HL-60 (cell line): ENCODE measurements at regions not wholly inside any gene's neighbourhood (a gene's known extent, or its start where the extent isn't known, plus 50 kb on each side); places are given as distances from the start of the nearest gene placed in this dataset.

Source experiments
- DNase-seq, 2 experiments: peaks; one replicate each; pipeline ENCODE4 v3.0.0-alpha.2; 2010 to 2020; ENCODE audit warnings: low read depth in 1 of 2, low spot score in 1 of 2
- H3K27ac ChIP-seq: fragments of 250-450 bp; sonication (Bioruptor Pico); replicated peaks from 2 replicates; pipeline ENCODE4 v1.5.1; 2020; ENCODE audit warnings: mild to moderate bottlenecking, moderate library complexity
- H3K27me3 ChIP-seq: fragments of 250-450 bp; sonication (Bioruptor Pico); 2 replicates; pipeline ENCODE4 v1.5.1; 2021; ENCODE audit warnings: mild to moderate bottlenecking, moderate library complexity; ENCODE audit not compliant: insufficient read depth, poor library complexity, severe bottlenecking
- H3K4me3 ChIP-seq: replicated peaks from 2 replicates; pipeline ENCODE4 v1.5.1; 2011; ENCODE audit warnings: mild to moderate bottlenecking, control low read depth, low read length; ENCODE audit not compliant: insufficient read depth
- CTCF ChIP-seq: IDR thresholded peaks from one replicate; pipeline ENCODE4 v1.5.1; 2011; ENCODE audit warnings: low read length, control low read depth, inconsistent platforms; ENCODE audit not compliant: insufficient read depth
- GABPA ChIP-seq: IDR thresholded peaks from 2 replicates; pipeline ENCODE4 v1.6.1; 2012; ENCODE audit warnings: low read depth
- POLR2AphosphoS5 ChIP-seq: IDR thresholded peaks from 2 replicates; pipeline ENCODE4 v1.6.1; 2012; ENCODE audit warnings: low read depth
- REST ChIP-seq: IDR thresholded peaks from 2 replicates; pipeline ENCODE4 v1.6.1; 2012; ENCODE audit warnings: low read depth; ENCODE audit not compliant: insufficient replicate concordance
- SPI1 ChIP-seq: IDR thresholded peaks from 2 replicates; pipeline ENCODE4 v1.6.1; 2012; ENCODE audit warnings: low read depth, mild to moderate bottlenecking, borderline replicate concordance

GRCh38 chr15:47289656-47290055 lies 427.6 kb upstream of the SEMA6D start:
- no peak overlapping the region for H3K27ac ChIP-seq
- DNase-seq: no peak
- no peak for TF ChIP-seq SPI1
- no peak for TF ChIP-seq CTCF
- no peak for TF ChIP-seq POLR2AphosphoS5
- no peak for TF ChIP-seq GABPA
- TF ChIP-seq REST: no peak
- H3K27me3 ChIP-seq: peaks cover 2% of the 10 kb centered on the region
- no peak overlapping the region for H3K4me3 ChIP-seq

GRCh38 chr15:47291767-47292166 lies 425.5 kb upstream of the SEMA6D start:
- TF ChIP-seq SPI1 (no peak), REST (no peak), GABPA (no peak), CTCF (no peak), POLR2AphosphoS5 (no peak)
- Histone ChIP-seq H3K27me3 (peaks cover 2% of the 10 kb centered on the region), H3K27ac (no peak overlapping the region), H3K4me3 (no peak overlapping the region)
- no peak for DNase-seq

GRCh38 chr15:47292638-47293190 lies 424.6 kb upstream of the SEMA6D start:
- no peak for DNase-seq
- peaks cover 2% of the 10 kb centered on the region for H3K27me3 ChIP-seq
- TF ChIP-seq CTCF: no peak
- TF ChIP-seq SPI1: no peak
- TF ChIP-seq REST: no peak
- no peak overlapping the region for H3K27ac ChIP-seq
- no peak overlapping the region for H3K4me3 ChIP-seq
